Uterus (tissue), 3 donors: ENCODE measurements at regions not wholly inside any gene's neighbourhood (a gene's known extent, or its start where the extent isn't known, plus 50 kb on each side); places are given as distances from the start of the nearest gene placed in this dataset.

Source experiments
- DNase-seq, 2 donors: peaks; one replicate each; pipeline ENCODE4 v3.0.0-alpha.2; 2019 to 2020
- H3K27ac ChIP-seq, 2 donors: fragments of 200-600 bp; sonication (generic); 1 replicate in 1 of 2; 2 replicates in 1 of 2; pipeline ENCODE4 v1.5.1; 2016 to 2018
- H3K27me3 ChIP-seq, 2 donors: fragments of 200-600 bp; sonication (generic); one replicate each; pipeline ENCODE4 v1.5.1; 2018 to 2019; ENCODE audit warnings: control low read depth in 1 of 2
- H3K36me3 ChIP-seq, 2 donors: fragments of 200-600 bp; sonication (generic); one replicate each; pipeline ENCODE4 v1.5.1; 2019; ENCODE audit warnings: control low read depth in 1 of 2
- H3K4me1 ChIP-seq, 2 donors: fragments of 200-600 bp; sonication (generic); one replicate each; pipeline ENCODE4 v1.5.1; 2018 to 2019; ENCODE audit warnings: control low read depth in 1 of 2
- H3K4me3 ChIP-seq, 2 donors: fragments of 200-600 bp; sonication (generic); 1 replicate in 1 of 2; 2 replicates in 1 of 2; pipeline ENCODE4 v1.5.1; 2018 to 2019; ENCODE audit warnings: mild to moderate bottlenecking in 1 of 2
- H3K9me3 ChIP-seq, 2 donors: fragments of 200-600 bp; sonication (generic); one replicate each; pipeline ENCODE4 v1.5.1; 2019; ENCODE audit warnings: control low read depth in 1 of 2
- POLR2A ChIP-seq, 2 donors: fragments of 450-650 bp; IDR thresholded peaks; one replicate each; pipeline ENCODE4 v1.6.1; 2016; ENCODE audit warnings: antibody characterized with exemption in 2 of 2, mild to moderate bottlenecking in 1 of 2, moderate library complexity in 1 of 2
- intact Hi-C: fragments of 100-400 bp; cut with DNase I; formaldehyde crosslinking; loops from one replicate; pipeline ENCODE4 v1.15.1; 2023; ENCODE audit warnings: low total_unique reads
- TF ChIP-seq, protein P1 (sequence below), 4 experiments: fragments of 200-600 bp in 2 of 4; fragments of 450-650 bp in 2 of 4; sonication (generic) in 2 of 4; IDR thresholded peaks; one replicate each; pipeline ENCODE4 v1.5.1; 2016 to 2019; ENCODE audit warnings: antibody characterized with exemption in 4 of 4, mild to moderate bottlenecking in 2 of 4, moderate library complexity in 1 of 4
- donor health status: DM: yes; HTN: yes; CAD: no.

DNA sequence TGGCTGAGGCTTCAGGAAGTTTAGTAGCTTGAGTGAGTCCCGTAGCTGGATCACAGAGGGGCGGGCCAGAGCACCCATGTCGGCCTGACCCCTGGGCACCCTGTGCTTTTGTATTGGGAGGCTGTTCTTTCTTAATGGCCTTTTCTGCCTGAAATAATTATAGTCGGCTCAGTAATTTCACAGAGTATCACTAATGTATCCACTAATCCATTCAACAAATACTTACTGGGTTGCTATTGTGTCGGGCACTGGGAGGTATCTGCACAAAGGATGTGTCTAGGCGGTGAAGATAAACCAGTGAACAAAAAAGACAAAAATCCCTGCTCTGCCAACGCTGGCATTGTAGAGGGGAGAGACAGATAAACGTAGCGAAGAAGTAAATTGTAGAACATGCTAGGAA lies 318.6 kb downstream of the FOXL1 start:
- H3K4me1 ChIP-seq = no peaks in the 10 kb centered on the region
- no peak for TF ChIP-seq POLR2A (IDR thresholded peaks at IDR 0.05)
- TF ChIP-seq, protein P1, sequence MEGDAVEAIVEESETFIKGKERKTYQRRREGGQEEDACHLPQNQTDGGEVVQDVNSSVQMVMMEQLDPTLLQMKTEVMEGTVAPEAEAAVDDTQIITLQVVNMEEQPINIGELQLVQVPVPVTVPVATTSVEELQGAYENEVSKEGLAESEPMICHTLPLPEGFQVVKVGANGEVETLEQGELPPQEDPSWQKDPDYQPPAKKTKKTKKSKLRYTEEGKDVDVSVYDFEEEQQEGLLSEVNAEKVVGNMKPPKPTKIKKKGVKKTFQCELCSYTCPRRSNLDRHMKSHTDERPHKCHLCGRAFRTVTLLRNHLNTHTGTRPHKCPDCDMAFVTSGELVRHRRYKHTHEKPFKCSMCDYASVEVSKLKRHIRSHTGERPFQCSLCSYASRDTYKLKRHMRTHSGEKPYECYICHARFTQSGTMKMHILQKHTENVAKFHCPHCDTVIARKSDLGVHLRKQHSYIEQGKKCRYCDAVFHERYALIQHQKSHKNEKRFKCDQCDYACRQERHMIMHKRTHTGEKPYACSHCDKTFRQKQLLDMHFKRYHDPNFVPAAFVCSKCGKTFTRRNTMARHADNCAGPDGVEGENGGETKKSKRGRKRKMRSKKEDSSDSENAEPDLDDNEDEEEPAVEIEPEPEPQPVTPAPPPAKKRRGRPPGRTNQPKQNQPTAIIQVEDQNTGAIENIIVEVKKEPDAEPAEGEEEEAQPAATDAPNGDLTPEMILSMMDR (IDR thresholded peaks at IDR 0.05) = no peak
- no peak overlapping the region for H3K27ac ChIP-seq
- H3K27me3 ChIP-seq = peaks cover 0 to 4% of the 10 kb centered on the region in 2 donors
- no peaks in the 10 kb centered on the region for H3K36me3 ChIP-seq
- no peak overlapping the region for H3K4me3 ChIP-seq
- no peaks in the 10 kb centered on the region for H3K9me3 ChIP-seq
- DNase-seq = no peak
- intact Hi-C loops = no loop called here

DNA sequence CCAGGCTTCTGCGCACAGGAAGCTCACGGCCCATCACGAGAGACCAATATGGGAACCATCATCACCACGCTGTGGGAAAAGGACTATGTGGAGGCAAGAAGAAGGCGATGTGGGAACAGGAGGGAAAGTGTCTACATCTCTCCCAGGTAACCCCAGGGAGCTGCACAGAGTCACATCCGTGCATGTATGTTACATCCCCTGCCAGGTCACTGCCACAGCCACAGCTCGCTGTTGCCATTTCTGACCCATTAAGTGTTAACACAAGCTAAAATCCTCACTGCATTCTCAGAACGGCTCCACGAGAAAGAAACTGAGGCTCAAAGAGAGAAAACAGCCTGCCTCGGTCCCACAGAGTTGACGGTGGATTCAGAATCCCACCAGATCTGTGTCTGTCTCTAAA lies 319.1 kb downstream of the FOXL1 start:
- intact Hi-C loops = no loop called here
- Histone ChIP-seq H3K4me3 (no peak overlapping the region), H3K4me1 (no peaks in the 10 kb centered on the region), H3K9me3 (no peaks in the 10 kb centered on the region), H3K36me3 (no peaks in the 10 kb centered on the region), H3K27me3 (peaks cover 0 to 4% of the 10 kb centered on the region in 2 donors), H3K27ac (no peak overlapping the region)
- TF ChIP-seq, protein P1 (IDR thresholded peaks at IDR 0.05) = no peak
- no peak for TF ChIP-seq POLR2A (IDR thresholded peaks at IDR 0.05)
- no peak for DNase-seq

DNA sequence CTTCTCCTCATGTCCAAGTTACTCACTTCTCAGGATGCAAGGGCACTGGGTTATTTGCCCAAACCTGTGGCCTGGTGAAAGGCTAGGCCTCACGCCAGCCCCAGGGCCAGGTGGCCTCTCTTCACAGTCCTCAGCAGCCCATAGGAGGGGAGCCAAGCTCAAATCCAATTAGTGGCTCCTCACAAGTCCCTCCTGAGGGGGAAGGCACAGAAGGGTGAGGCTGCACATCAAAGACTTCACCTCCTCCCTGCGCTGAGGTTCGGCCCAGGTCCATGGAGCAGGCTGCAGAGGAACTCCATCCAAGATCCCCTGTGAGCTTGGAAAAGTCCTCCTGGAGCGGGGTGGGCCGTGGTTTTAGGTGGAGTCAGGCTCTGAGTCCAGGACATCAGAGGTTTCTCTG lies 320.0 kb downstream of the FOXL1 start:
- no peak for TF ChIP-seq POLR2A (IDR thresholded peaks at IDR 0.05)
- TF ChIP-seq, protein P1 (IDR thresholded peaks at IDR 0.05) = no peak
- intact Hi-C loops = no loop called here
- Histone ChIP-seq H3K4me3 (no peak overlapping the region), H3K4me1 (no peaks in the 10 kb centered on the region), H3K9me3 (no peaks in the 10 kb centered on the region), H3K27me3 (peaks cover 0 to 4% of the 10 kb centered on the region in 2 donors), H3K36me3 (no peaks in the 10 kb centered on the region), H3K27ac (no peak overlapping the region)
- DNase-seq = no peak

DNA sequence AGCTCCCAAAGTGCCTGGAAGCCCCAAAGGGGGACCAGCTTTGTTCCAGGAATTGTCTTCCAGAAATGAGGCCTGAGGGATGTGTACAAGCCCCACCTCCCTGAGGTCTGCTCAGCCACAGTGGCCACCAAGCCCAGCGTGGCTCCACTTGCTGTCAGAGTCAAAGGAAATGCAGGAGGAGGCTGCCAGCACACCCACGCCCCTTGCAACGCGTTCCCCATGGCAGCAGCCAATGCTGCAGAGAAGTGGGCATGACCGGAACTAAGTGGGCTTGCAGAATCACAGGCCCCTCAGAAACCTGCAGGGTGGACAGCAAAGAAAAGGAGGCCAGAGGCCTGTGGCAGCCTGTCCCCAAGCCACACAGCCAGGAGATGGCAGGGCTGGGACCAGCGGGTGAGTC lies 320.8 kb downstream of the FOXL1 start:
- H3K9me3 ChIP-seq = no peaks in the 10 kb centered on the region
- H3K27me3 ChIP-seq = peaks cover 0 to 4% of the 10 kb centered on the region in 2 donors
- no peak overlapping the region for H3K27ac ChIP-seq
- no peak overlapping the region for H3K4me3 ChIP-seq
- intact Hi-C loops = no loop called here
- DNase-seq = no peak
- H3K36me3 ChIP-seq = no peaks in the 10 kb centered on the region
- H3K4me1 ChIP-seq = no peaks in the 10 kb centered on the region
- TF ChIP-seq POLR2A (IDR thresholded peaks at IDR 0.05) = no peak
- TF ChIP-seq, protein P1 (IDR thresholded peaks at IDR 0.05) = no peak

DNA sequence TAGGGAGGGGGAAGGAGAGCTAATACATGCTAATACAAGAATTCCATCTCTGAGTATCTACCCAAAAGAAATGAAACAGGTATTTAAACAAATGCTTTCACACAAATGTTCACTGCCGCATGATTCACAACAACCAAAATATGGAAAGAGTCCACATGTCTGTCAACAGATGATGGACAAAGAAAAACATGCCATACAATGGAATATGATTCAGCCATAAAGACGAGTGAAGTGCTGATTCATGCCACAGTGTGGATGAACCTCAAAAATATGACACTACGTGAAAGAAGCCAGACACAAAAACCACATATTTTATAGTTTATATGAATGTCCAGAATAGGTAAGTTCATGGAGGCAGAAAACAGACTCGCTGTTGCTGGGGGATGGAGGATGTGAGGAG lies 321.4 kb downstream of the FOXL1 start:
- DNase-seq = no peak
- H3K4me1 ChIP-seq = no peaks in the 10 kb centered on the region
- H3K4me3 ChIP-seq = no peak overlapping the region
- no peaks in the 10 kb centered on the region for H3K27me3 ChIP-seq
- TF ChIP-seq POLR2A (IDR thresholded peaks at IDR 0.05) = no peak
- TF ChIP-seq, protein P1 (IDR thresholded peaks at IDR 0.05) = no peak
- H3K27ac ChIP-seq = no peak overlapping the region
- intact Hi-C loops = no loop called here
- H3K9me3 ChIP-seq = no peaks in the 10 kb centered on the region
- H3K36me3 ChIP-seq = no peaks in the 10 kb centered on the region
